ENCODE measurements at regions not wholly inside any gene's neighbourhood (a gene's known extent, or its start where the extent isn't known, plus 50 kb on each side); places are given as distances from the start of the nearest gene placed in this dataset.

DNA sequence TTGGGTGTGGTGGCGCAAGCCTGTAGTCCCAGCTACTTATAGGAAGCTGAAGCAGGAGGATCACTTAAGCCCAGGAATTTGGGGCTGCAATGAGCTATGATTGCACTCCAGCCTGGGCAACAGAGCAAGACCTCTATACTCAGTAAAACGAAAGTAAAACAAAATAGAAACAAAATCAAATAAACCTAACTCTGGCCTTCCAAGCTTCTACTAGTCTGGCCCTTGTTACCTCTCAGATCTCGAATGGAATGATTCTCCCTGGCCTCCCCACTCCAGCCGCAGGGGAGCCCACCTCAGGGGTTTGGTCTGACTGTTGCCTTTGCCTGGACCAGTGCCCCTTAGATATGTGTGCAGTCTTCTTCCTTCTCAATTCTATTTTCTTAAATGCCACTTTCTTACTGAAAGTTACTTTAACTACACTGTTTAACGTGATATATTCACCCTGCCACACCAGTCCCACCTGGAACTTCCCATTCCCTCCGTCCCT, 160.0 kb upstream of the GCFC2 start:
- Histone ChIP-seq H3K27me3 (ENCODE audit: control insufficient read depth in 2 of 2, insufficient read depth in 2 of 2, low read length in 2 of 2) (no peaks in the 10 kb centered on the region), H3K4me3 (replicated peaks in 1 of 3; ENCODE audit: low read depth in 2 of 3, low read length in 3 of 3) (no peak overlapping the region), H3K36me3 (replicated peaks in 1 of 2; ENCODE audit: control insufficient read depth in 1 of 2, insufficient read depth in 2 of 2, low read length in 2 of 2) (no peaks in the 10 kb centered on the region), H3K9ac (ENCODE audit: insufficient read depth, low read length, poor library complexity, severe bottlenecking) (no peak overlapping the region), H2AFZ (ENCODE audit: insufficient read depth, low read depth, low read length, poor library complexity, severe bottlenecking) (no peak overlapping the region), H3K9me3 (replicated peaks in 1 of 2; ENCODE audit: control insufficient read depth in 1 of 2, insufficient read depth in 1 of 2, low read length in 2 of 2) (peaks cover 0 to 12% of the 10 kb centered on the region in 2 donors), H3K27ac (ENCODE audit: low read depth in 1 of 2, low read length in 2 of 2) (no peak overlapping the region), H3K4me2 (replicated peaks; ENCODE audit: extremely low read depth, low read length, poor library complexity, severe bottlenecking) (no peak overlapping the region), H3K4me1 (ENCODE audit: control insufficient read depth in 1 of 2, insufficient read depth in 2 of 2, low read length in 2 of 2) (no peaks in the 10 kb centered on the region), H4K20me1 (ENCODE audit: insufficient read depth, low read length) (no peaks in the 10 kb centered on the region), H3K79me2 (ENCODE audit: insufficient read depth, low read length) (no peaks in the 10 kb centered on the region)
- no peaks in the 10 kb centered on the region for H3K4me1 Mint-ChIP-seq
- H3K27me3 Mint-ChIP-seq (ENCODE audit: low read depth in 3 of 3), result peaks cover 0 to 4% (median 0%) of the 10 kb centered on the region in 3 donors
- DNase-seq, result no peak
- intact Hi-C loops (cut with micrococcal nuclease), result no loop called here
- no peak overlapping the region for H3K27ac Mint-ChIP-seq
- TF ChIP-seq, protein P1, sequence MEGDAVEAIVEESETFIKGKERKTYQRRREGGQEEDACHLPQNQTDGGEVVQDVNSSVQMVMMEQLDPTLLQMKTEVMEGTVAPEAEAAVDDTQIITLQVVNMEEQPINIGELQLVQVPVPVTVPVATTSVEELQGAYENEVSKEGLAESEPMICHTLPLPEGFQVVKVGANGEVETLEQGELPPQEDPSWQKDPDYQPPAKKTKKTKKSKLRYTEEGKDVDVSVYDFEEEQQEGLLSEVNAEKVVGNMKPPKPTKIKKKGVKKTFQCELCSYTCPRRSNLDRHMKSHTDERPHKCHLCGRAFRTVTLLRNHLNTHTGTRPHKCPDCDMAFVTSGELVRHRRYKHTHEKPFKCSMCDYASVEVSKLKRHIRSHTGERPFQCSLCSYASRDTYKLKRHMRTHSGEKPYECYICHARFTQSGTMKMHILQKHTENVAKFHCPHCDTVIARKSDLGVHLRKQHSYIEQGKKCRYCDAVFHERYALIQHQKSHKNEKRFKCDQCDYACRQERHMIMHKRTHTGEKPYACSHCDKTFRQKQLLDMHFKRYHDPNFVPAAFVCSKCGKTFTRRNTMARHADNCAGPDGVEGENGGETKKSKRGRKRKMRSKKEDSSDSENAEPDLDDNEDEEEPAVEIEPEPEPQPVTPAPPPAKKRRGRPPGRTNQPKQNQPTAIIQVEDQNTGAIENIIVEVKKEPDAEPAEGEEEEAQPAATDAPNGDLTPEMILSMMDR (IDR thresholded peaks at IDR 0.05), result no peak
- H3K4me3 Mint-ChIP-seq, result no peak overlapping the region
- WGBS (ENCODE audit: insufficient coverage), result 60% methylated on average over 3 of the region's 6 CpGs
- peaks cover 0 to 14% (median 9%) of the 10 kb centered on the region in 7 donors for H3K9me3 Mint-ChIP-seq
- H3K36me3 Mint-ChIP-seq, result no peaks in the 10 kb centered on the region

DNA sequence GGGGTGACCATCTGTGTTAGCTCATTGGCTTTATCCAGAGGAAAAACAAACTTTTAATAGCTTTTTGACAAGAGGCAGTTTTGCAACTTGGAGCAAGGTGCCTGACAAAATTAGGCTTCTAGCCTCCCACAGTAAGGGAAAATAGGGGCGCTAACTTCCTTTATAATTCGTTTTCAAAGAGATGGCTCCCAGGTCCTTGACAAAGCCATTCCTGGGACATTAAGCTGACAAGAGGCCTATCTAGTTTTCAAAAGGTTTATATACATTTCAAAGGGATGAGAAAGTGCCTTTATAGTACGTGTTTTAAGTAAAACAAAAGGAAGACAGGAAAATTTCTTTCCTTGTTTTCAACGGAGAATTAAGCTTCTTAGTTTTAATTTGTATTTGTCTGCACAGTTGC, 159.4 kb upstream of the GCFC2 start:
- no peak overlapping the region for H3K9ac ChIP-seq (ENCODE audit: insufficient read depth, low read length, poor library complexity, severe bottlenecking)
- Mint-ChIP-seq H3K36me3 (no peaks in the 10 kb centered on the region), H3K4me1 (no peaks in the 10 kb centered on the region), H3K4me3 (no peak overlapping the region), H3K27ac (no peak overlapping the region), H3K9me3 (peaks cover 0 to 16% (median 9%) of the 10 kb centered on the region in 7 donors), H3K27me3 (ENCODE audit: low read depth in 3 of 3) (peaks cover 0 to 4% (median 0%) of the 10 kb centered on the region in 3 donors)
- peaks cover 0 to 12% of the 10 kb centered on the region in 2 donors for H3K9me3 ChIP-seq (replicated peaks in 1 of 2; ENCODE audit: control insufficient read depth in 1 of 2, insufficient read depth in 1 of 2, low read length in 2 of 2)
- no peak overlapping the region for H2AFZ ChIP-seq (ENCODE audit: insufficient read depth, low read depth, low read length, poor library complexity, severe bottlenecking)
- no peaks in the 10 kb centered on the region for H3K4me1 ChIP-seq (ENCODE audit: control insufficient read depth in 1 of 2, insufficient read depth in 2 of 2, low read length in 2 of 2)
- H3K27me3 ChIP-seq (ENCODE audit: control insufficient read depth in 2 of 2, insufficient read depth in 2 of 2, low read length in 2 of 2), result no peaks in the 10 kb centered on the region
- TF ChIP-seq, protein P1 (IDR thresholded peaks at IDR 0.05), result no peak
- H3K27ac ChIP-seq (ENCODE audit: low read depth in 1 of 2, low read length in 2 of 2), result no peak overlapping the region
- no peak for DNase-seq
- intact Hi-C loops (cut with micrococcal nuclease), result no loop called here
- WGBS (ENCODE audit: insufficient coverage), result 43% methylated on average over 1 of the region's 4 CpGs
- H4K20me1 ChIP-seq (ENCODE audit: insufficient read depth, low read length), result no peaks in the 10 kb centered on the region
- H3K79me2 ChIP-seq (ENCODE audit: insufficient read depth, low read length), result no peaks in the 10 kb centered on the region
- H3K4me2 ChIP-seq (replicated peaks; ENCODE audit: extremely low read depth, low read length, poor library complexity, severe bottlenecking), result no peak overlapping the region
- H3K4me3 ChIP-seq (replicated peaks in 1 of 3; ENCODE audit: low read depth in 2 of 3, low read length in 3 of 3), result no peak overlapping the region
- H3K36me3 ChIP-seq (replicated peaks in 1 of 2; ENCODE audit: control insufficient read depth in 1 of 2, insufficient read depth in 2 of 2, low read length in 2 of 2), result no peaks in the 10 kb centered on the region
